Smooth muscle cell (in vitro differentiated cells): ENCODE measurements at regions not wholly inside any gene's neighbourhood (a gene's known extent, or its start where the extent isn't known, plus 50 kb on each side); places are given as distances from the start of the nearest gene placed in this dataset.
"Not testable (repeated sequence)": the region's sequence is repeated elsewhere in the genome, so short reads cannot be mapped to it uniquely, and the experiment has no call there.

Experiments
- DNase-seq: peaks from one replicate; lab custom pipeline; 2025; ENCODE audit not compliant: unreplicated experiment; lab: John Stamatoyannopoulos, UW
- H2AFZ ChIP-seq: fragments of 200-600 bp; sonication (generic); 2 replicates; pipeline ENCODE4 v1.6.0; 2016; ENCODE audit warnings: antibody characterized with exemption, low read depth, mild to moderate bottlenecking
- H3F3A ChIP-seq: fragments of 200-600 bp; sonication (generic); 2 replicates; pipeline ENCODE4 v1.6.0; 2017; ENCODE audit warnings: antibody characterized with exemption, low read depth
- H3K27ac ChIP-seq: fragments of 200-600 bp; sonication (generic); 2 replicates; pipeline ENCODE4 v1.5.1; 2016; ENCODE audit warnings: low read depth, mild to moderate bottlenecking
- H3K27me3 ChIP-seq: fragments of 200-600 bp; sonication (generic); 2 replicates; pipeline ENCODE4 v1.6.1; 2016; ENCODE audit warnings: low read depth, mild to moderate bottlenecking
- H3K36me3 ChIP-seq: fragments of 200-600 bp; sonication (generic); 2 replicates; pipeline ENCODE4 v1.5.1; 2016; ENCODE audit warnings: low read depth
- H3K4me1 ChIP-seq: fragments of 200-600 bp; sonication (generic); 2 replicates; pipeline ENCODE4 v1.5.1; 2016; ENCODE audit warnings: low read depth
- H3K4me2 ChIP-seq: fragments of 200-600 bp; sonication (generic); 2 replicates; pipeline ENCODE4 v1.6.0; 2016; ENCODE audit warnings: mild to moderate bottlenecking
- H3K4me3 ChIP-seq: fragments of 200-600 bp; sonication (generic); 2 replicates; pipeline ENCODE4 v1.5.1; 2016; ENCODE audit warnings: mild to moderate bottlenecking
- H3K79me2 ChIP-seq: fragments of 200-600 bp; sonication (generic); 2 replicates; pipeline ENCODE4 v1.6.0; 2016; ENCODE audit warnings: low read depth, mild to moderate bottlenecking
- H3K9ac ChIP-seq: fragments of 200-600 bp; sonication (generic); 2 replicates; pipeline ENCODE4 v1.6.0; 2016; ENCODE audit warnings: low read depth
- H3K9me3 ChIP-seq: fragments of 200-600 bp; sonication (generic); replicated peaks from 2 replicates; pipeline ENCODE4 v1.5.1; 2016; ENCODE audit warnings: low read depth
- H4K20me1 ChIP-seq: fragments of 200-600 bp; sonication (generic); 2 replicates; pipeline ENCODE4 v1.6.0; 2016; ENCODE audit warnings: low read depth
- WGBS: methylation state at CpG from one replicate; pipeline ENCODE4 v1.1.7; 2016; ENCODE audit warnings: low lambda C conversion rate; 5-methylcytosine and 5-hydroxymethylcytosine counted together
- TF ChIP-seq, protein P1 (sequence below): fragments of 200-600 bp; sonication (generic); IDR thresholded peaks from 2 replicates; pipeline ENCODE4 v1.5.1; 2017; ENCODE audit warnings: borderline replicate concordance, mild to moderate bottlenecking, antibody characterized with exemption; ENCODE audit not compliant: insufficient read depth, poor library complexity, severe bottlenecking

DNA sequence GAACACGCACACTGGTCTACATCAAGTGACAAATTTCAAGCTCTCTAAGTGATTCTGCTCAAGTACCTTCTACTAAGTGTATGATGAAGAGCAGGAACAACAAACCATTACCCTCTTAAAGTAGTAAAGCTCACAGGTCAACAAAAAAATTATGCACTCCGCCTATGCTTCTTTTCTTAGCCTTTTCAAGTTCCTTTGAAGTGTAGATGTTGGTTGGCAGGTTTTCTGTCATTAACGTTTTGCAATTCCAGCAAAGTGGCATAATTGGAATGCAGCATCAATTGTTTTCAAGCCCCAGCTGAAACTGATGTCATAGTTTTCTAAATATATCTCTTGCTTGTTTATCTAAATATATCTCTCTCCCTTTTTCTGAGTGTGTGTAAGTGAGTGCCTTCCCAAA is 396.9 kb upstream of the EYS start:
- H3K4me3 ChIP-seq = no peak overlapping the region
- no peak overlapping the region for H3K9ac ChIP-seq
- no peaks in the 10 kb centered on the region for H3K36me3 ChIP-seq
- WGBS = 47% methylated on average over 3 of the region's 3 CpGs
- no peaks in the 10 kb centered on the region for H3K27me3 ChIP-seq
- no peak for DNase-seq
- H4K20me1 ChIP-seq = no peaks in the 10 kb centered on the region
- no peaks in the 10 kb centered on the region for H3K9me3 ChIP-seq
- peak overlapping the region; percentile 46 for H3K27ac ChIP-seq
- TF ChIP-seq, protein P1, sequence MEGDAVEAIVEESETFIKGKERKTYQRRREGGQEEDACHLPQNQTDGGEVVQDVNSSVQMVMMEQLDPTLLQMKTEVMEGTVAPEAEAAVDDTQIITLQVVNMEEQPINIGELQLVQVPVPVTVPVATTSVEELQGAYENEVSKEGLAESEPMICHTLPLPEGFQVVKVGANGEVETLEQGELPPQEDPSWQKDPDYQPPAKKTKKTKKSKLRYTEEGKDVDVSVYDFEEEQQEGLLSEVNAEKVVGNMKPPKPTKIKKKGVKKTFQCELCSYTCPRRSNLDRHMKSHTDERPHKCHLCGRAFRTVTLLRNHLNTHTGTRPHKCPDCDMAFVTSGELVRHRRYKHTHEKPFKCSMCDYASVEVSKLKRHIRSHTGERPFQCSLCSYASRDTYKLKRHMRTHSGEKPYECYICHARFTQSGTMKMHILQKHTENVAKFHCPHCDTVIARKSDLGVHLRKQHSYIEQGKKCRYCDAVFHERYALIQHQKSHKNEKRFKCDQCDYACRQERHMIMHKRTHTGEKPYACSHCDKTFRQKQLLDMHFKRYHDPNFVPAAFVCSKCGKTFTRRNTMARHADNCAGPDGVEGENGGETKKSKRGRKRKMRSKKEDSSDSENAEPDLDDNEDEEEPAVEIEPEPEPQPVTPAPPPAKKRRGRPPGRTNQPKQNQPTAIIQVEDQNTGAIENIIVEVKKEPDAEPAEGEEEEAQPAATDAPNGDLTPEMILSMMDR = no peak
- H3F3A ChIP-seq = no peaks in the 10 kb centered on the region
- no peaks in the 10 kb centered on the region for H3K4me1 ChIP-seq
- H3K4me2 ChIP-seq = no peak overlapping the region
- no peaks in the 10 kb centered on the region for H3K79me2 ChIP-seq
- no peak overlapping the region for H2AFZ ChIP-seq

DNA sequence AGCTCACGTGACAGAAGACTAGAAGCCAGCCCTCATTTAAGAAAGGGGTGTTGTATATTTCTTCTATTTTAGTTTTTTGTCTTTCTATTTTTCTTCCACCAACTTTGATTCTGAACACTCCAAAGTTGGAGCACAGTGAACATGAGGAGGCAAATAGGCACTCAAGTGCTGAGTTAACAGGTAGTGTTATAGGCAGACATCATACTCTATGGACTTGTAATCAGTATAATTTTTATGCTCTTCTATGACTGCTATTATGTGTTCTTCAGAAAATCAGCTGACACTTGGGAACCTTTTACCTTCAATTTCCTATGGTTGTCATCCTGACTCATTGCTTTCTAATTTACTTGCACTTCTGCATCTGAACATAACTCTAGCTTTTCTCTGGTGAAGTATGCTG is 396.3 kb upstream of the EYS start:
- no peaks in the 10 kb centered on the region for H3K27me3 ChIP-seq
- no peak overlapping the region for H3K4me3 ChIP-seq
- H3K4me2 ChIP-seq = no peak overlapping the region
- DNase-seq = no peak
- no peaks in the 10 kb centered on the region for H3K9me3 ChIP-seq
- H3K27ac ChIP-seq = peak overlapping the region; percentile 46
- 92% methylated on average over 1 of the region's 1 CpG for WGBS
- TF ChIP-seq, protein P1 = no peak
- no peak overlapping the region for H2AFZ ChIP-seq
- no peaks in the 10 kb centered on the region for H4K20me1 ChIP-seq
- no peak overlapping the region for H3K9ac ChIP-seq
- no peaks in the 10 kb centered on the region for H3K79me2 ChIP-seq
- no peaks in the 10 kb centered on the region for H3K36me3 ChIP-seq
- H3F3A ChIP-seq = no peaks in the 10 kb centered on the region
- no peaks in the 10 kb centered on the region for H3K4me1 ChIP-seq

DNA sequence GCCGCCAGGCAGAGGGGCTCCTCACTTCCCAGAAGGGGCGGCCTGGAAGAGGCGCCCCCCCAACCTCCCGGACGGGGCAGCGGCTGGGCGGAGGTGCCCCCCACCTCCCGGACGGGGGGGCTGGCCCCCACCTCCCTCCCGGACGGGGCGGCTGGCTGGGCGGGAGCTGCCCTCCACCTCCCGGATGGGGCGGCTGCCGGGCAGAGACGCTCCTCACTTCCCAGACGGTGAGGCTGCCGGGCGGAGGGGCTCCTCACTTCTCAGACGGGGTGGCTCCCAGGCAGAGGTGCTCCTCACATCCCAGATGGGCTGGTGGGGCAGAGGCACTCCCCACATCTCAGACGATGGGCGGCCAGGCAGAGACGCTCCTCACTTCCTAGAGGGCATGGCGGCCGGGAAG is 389.7 kb upstream of the EYS start:
- Histone ChIP-seq H3F3A (no peaks in the 10 kb centered on the region), H3K4me3 (no peak overlapping the region), H3K9me3 (no peaks in the 10 kb centered on the region), H3K4me2 (no peak overlapping the region), H3K27ac (no peak overlapping the region), H3K4me1 (no peaks in the 10 kb centered on the region), H2AFZ (no peak overlapping the region), H3K79me2 (no peaks in the 10 kb centered on the region), H3K36me3 (no peaks in the 10 kb centered on the region), H4K20me1 (no peaks in the 10 kb centered on the region), H3K9ac (no peak overlapping the region), H3K27me3 (no peaks in the 10 kb centered on the region)
- no peak for DNase-seq
- TF ChIP-seq, protein P1 = no peak
- WGBS = 94% methylated on average over 13 of the region's 26 CpGs

DNA sequence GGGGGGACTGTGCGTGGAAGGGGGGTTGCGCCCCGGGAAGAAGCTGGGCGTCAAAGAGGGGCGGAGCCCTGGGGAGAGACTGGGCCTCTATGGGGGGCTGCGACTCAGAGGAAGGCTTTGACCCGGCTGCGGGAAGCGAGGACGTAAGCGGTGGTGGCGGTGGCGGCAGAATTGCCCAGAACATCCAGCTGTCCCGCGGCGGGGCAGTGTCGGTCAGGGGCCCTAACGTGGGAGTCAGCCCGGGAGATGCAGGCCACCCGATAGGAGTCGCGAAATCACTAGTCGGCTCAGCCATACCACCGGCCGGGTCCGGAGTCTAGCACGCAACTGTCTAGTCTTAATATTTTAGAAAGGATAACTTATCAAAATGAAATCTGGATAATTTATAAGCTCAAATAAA is 387.6 kb upstream of the EYS start:
- Histone ChIP-seq H3K27me3 (no peaks in the 10 kb centered on the region), H2AFZ (no peak overlapping the region), H3K27ac (no peak overlapping the region), H3K79me2 (no peaks in the 10 kb centered on the region), H3K4me3 (no peak overlapping the region), H4K20me1 (no peaks in the 10 kb centered on the region), H3K9ac (no peak overlapping the region), H3K4me1 (no peaks in the 10 kb centered on the region), H3F3A (no peaks in the 10 kb centered on the region), H3K4me2 (no peak overlapping the region), H3K9me3 (no peaks in the 10 kb centered on the region), H3K36me3 (no peaks in the 10 kb centered on the region)
- no peak for DNase-seq
- 96% methylated on average over 27 of the region's 27 CpGs for WGBS
- TF ChIP-seq, protein P1 = no peak

DNA sequence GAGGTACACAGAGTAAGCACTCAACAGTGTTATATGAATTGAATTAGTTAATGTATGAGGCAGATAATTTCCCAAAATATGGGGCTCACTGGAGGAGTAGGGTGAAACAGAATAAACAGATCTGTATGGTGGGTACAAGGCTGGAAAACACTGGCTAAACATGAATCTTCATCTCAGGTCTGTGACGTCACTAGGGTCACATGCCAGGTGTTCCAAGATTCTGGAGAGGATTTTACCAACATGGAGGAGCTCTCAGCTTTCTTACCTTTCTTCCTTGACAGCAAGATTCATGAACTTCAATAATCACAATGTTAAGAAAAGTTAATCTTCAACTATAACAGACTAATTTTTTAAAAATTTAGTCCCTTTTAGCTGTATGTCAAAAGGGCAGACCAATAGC is 385.3 kb upstream of the EYS start:
- H3F3A ChIP-seq, H3K4me2 ChIP-seq, H4K20me1 ChIP-seq, H2AFZ ChIP-seq, DNase-seq, H3K36me3 ChIP-seq, H3K79me2 ChIP-seq, H3K27ac ChIP-seq, H3K4me3 ChIP-seq, H3K9ac ChIP-seq, H3K9me3 ChIP-seq, H3K27me3 ChIP-seq, H3K4me1 ChIP-seq: not testable (repeated sequence)
- 80% methylated on average over 1 of the region's 1 CpG for WGBS
